ENCODE measurements at regions not wholly inside any gene's neighbourhood (a gene's known extent, or its start where the extent isn't known, plus 50 kb on each side); places are given as distances from the start of the nearest gene placed in this dataset.
"Not testable (repeated sequence)": the region's sequence is repeated elsewhere in the genome, so short reads cannot be mapped to it uniquely, and the experiment has no call there.

DNA sequence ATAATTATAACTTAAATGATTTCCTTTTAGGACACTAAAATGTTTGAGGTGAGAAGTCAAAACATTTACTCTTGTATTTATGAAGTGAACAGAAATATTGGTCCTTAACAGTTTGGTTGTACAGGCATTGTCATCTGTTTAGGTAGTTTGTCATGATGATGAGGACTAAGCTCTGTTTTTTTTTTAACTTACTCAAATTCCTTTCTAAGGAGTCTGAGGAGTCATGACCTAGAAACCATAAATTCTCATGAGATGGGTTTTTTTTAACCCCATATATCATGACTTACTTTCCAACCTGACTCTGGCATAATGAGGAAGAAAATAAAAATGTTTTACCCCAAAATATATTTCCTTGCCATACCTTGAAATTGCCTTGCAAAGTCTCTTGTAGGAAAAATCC, 1176.2 kb downstream of the SUCLG1 start:
- no peak for DNase-seq (ENCODE audit: low read depth in 2 of 2)

DNA sequence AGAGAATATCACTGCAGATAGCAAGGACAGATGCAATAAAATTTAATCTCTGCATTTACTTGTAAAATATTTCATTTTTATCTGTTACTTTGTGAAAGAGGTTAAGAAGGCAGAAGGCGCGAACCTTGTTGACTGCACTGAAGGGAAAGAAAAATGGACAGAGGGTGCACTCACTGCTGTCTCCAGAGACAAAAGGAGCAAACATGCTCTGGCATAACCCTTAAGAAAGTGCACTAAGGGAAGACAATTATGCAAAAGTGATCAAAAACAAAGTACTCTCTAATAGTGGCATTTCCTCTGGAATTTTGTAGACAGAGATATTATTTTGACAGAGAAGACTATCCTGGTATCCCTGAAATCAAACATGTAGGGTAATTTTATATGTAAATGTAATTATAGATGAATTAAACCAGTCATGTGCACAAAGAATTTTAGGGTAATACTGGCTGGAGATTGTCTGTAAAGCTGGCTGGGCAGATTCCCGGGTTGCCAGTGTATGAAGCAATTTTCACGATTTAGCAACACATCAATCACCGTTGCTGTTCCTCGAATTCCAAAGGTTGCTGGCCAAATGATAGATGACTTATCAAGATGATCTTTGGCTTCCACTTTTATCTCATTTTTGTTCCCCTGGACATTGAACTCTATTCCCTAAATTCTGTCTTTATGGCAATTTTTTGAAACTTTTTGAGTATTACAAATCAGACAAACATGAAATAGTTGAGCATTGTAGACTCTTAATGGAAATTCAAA, 1176.9 kb downstream of the SUCLG1 start:
- DNase-seq (ENCODE audit: low read depth in 2 of 2), result no peak

DNA sequence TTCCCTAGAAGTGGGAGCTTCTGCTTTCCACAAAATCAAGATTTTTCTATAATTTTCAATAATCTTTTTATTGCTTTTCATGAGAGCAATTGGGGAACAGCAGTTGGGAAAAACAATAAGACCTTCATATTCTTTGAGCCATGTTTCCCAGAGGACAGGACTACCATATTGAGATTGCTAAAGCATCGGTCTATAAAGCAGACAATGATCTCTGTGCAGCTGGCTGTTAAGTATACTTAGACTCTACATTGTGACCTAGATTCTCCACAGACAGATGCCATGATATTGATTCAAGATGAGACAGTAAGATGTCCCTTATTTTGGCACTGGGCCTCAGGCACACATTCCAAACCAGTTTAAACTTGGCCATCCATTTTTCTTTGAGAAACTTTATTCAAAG, 1178.7 kb downstream of the SUCLG1 start:
- DNase-seq (ENCODE audit: low read depth in 2 of 2), result no peak

DNA sequence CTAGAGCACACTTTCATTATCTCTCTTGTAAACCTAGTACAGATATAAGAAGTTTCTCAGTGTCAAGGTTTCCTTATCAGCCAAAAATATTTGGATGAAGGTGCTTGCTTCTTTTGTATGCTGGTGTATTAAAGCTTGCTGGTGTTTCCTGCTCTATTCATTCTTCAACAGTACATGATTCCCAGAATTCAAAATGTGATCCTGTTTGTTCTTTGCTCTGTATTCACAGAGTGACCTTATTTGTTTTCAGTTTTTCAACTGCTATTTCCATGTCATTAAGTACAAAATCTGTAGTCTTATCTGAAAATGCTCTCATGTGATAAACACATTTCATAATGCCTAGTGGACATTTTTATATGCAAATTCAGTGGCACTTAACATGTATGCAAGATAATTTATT, 1185.8 kb downstream of the SUCLG1 start:
- no peak for DNase-seq (ENCODE audit: low read depth in 2 of 2)

DNA sequence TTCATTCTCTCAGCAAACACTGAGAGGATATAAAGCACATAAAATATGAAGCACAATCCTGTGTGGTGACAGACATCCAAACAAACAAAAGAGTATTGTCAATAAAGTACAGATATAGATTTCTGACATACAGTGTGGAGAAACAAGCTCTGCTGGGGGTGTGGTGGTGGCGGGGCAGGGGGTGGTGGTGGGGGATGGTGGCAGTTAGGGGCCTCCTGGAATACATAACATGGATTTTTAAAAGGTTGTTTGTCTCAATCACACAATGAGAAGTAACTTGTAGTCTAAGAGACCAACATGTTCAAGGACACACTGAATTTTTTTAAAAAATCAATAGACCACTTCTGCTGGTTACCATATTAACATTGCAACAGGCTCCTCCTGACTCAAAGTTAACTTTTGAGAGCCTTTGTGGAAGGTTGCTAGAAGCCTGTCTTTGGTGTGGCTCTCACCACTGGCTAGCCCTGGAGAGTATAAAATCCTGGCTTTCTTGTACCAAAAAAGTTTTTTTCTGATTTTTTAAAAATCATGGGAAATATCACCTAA, 1197.4 kb downstream of the SUCLG1 start:
- no peak for DNase-seq (ENCODE audit: low read depth in 2 of 2)

DNA sequence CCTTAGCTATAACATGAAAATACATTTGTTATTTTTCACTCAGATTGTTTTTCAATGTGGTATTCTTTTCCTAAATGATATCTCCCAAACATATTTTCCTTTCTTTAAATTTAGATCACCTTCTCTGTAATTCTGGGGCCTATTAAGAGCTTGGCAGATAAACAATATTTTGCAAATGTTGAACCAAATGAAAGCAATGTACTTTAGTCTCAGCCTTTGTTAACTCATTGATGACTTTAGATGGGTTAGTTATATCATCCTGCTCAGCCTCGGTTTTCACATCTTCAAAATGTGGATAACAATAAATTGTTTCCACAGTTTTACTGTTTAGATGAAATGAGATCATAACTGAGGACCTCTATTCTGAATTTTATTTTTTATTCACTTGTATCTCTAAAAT, 1205.2 kb downstream of the SUCLG1 start:
- no peak for DNase-seq (ENCODE audit: low read depth in 2 of 2)

DNA sequence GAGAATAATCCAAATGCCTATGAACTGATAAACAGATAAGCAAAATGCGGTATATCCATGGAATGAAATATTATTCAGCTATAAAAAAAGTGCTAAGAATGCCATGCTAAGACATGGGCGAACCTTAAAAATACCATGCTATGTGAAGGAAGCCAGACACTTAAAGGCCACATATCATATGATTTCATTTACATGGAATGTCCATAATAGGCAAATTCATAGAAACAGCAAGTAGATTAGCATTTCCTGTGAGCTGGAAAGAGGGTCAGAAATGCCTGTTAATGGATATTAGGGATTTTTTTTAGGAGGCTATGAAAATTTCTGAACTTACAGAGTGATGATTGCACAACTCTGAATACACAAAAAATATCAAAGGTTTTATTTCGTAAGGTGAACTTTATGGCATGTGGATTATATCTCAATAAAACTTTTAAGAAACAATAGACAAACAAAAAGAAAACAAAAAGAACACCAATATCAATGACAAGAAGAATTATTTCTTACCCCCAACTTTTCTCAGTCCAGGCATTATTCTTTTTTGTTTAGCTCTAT, 1207.7 kb downstream of the SUCLG1 start:
- no peak for DNase-seq (ENCODE audit: low read depth in 2 of 2)

DNA sequence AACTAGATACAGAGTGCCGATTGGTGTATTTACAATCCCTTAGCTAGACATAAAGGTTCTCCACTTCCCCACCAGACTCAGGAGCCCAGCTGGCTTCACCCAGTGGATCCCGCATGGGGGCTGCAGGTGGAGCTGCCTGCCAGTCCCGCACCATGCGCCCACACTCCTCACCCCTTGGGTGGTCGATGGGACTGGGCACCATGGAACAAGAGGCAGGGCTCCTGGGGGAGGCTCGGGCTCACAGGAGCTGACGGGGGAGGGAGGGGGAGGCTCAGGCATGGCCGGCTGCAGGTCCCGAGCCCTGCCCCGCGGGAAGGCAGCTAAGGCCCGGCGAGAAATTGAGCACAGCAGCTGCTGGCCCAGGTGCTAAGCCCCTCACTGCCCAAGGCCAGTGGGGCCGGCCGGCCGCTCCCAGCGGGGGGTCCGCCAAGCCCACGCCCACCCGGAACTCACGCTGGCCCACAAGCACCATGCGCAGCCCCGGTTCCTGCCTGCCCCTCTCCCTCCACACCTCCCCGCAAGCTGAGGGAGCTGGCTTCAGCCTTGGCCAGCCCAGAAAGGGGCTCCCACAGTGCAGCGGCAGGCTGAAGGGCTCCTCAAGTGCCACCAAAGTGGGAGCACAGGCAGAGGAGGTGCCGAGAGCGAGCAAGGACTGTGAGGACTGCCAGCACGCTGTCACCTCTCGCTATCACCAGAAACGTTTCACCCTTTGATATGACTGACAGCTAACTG, 1213.1 kb downstream of the SUCLG1 start:
- not testable (repeated sequence) for DNase-seq (ENCODE audit: low read depth in 2 of 2)

GRCh38 chr2:83240611-83241010, 1218.5 kb downstream of the SUCLG1 start:
- DNase-seq (ENCODE audit: low read depth in 2 of 2), result no peak

DNA sequence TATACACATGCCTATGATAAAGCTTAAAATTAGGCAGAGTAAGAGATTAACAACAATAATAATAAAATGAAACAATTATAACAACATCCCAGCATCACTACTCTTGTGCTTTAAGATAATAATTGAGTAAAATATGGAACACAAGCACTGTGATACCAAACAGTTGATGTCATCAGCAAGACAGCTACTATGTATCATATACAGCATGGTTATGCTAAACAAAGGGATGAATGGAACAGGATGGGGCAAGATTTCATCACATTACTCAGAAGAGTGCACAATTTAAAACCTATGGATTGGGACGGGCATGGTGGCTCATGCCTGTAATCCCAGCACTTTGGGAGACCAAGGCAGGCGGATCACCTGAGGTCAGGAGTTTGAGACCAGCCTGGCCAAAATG, 1221.0 kb downstream of the SUCLG1 start:
- no peak for DNase-seq (ENCODE audit: low read depth in 2 of 2)

GRCh38 chr2:83234246-83234645, 1224.8 kb downstream of the SUCLG1 start:
- no peak for DNase-seq (ENCODE audit: low read depth in 2 of 2)

DNA sequence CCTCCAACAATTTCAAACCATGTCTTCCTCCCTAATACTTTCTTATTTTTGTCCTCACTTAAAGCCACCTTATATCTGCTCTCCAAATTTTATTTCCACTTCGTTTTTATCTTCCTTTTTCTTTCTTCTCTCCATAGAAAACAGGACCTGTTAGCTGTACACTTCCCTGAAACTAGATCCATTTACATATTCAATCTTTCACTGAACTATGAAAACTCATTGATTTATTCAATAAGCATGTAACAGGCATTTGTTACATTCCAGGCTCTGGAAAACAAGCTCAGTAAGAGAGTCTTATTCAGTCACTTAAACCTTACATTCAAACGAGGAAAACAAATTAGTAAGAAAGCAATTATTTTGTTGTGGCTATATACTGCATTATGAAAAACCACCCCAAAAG, 1225.3 kb downstream of the SUCLG1 start:
- DNase-seq (ENCODE audit: low read depth in 2 of 2), result no peak

GRCh38 chr2:83233326-83233725, 1225.8 kb downstream of the SUCLG1 start:
- DNase-seq (ENCODE audit: low read depth in 2 of 2), result no peak

DNA sequence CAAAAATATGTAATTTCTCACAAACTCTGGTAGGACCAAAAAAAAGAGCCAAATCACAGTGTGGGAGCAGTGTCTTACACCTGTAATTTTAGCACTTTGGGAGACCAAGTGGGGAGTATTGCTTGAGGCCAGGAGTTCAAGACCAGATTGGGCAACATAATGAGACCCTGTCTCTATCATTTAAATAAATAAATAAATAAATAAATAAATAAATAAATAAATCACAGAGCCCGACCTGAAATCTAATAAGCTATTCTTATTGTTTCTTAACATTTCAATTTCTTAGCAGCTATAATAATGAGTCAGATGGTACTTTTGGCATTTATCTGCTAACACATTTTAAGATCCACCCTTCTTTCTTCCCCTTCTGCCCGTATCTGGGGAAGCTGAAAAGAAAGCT, 1229.6 kb downstream of the SUCLG1 start:
- DNase-seq (ENCODE audit: low read depth in 2 of 2), result no peak

- no peak for DNase-seq (ENCODE audit: low read depth in 2 of 2)
Measured at GRCh38 chr2:83224591-83225200, 1234.4 kb downstream of the SUCLG1 start.

GRCh38 chr2:83221258-83221657, 1237.8 kb downstream of the SUCLG1 start:
- peak; percentile 74 for DNase-seq (ENCODE audit: low read depth in 2 of 2)

- DNase-seq (ENCODE audit: low read depth in 2 of 2), result no peak
Measured at GRCh38 chr2:83217854-83218253, 1241.2 kb downstream of the SUCLG1 start.

DNA sequence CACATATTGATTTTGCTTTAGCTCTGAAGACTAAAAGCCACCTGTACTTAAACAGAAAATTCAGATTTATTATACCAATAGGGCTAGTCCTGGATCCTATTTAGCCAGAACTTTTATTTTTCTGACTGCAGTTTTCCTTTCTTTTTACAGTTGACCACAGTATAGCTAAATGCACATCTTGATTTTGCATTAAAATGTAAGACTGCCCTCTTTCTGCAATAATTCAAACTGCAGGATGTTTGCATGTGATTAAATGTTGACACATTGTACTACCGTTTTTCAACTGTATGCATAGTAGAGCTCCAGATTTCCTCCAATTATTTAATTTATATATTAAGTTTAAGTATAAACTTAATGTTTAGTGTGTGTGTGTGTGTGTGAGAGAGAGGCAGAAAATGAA, 1262.9 kb downstream of the SUCLG1 start:
- peak; percentile 42 to 47 for DNase-seq (ENCODE audit: low read depth in 2 of 2)

- DNase-seq (ENCODE audit: low read depth in 2 of 2), result peak in 1 of 2 experiments; percentile 19
Measured at GRCh38 chr2:83191316-83191715, 1267.8 kb downstream of the SUCLG1 start.

DNA sequence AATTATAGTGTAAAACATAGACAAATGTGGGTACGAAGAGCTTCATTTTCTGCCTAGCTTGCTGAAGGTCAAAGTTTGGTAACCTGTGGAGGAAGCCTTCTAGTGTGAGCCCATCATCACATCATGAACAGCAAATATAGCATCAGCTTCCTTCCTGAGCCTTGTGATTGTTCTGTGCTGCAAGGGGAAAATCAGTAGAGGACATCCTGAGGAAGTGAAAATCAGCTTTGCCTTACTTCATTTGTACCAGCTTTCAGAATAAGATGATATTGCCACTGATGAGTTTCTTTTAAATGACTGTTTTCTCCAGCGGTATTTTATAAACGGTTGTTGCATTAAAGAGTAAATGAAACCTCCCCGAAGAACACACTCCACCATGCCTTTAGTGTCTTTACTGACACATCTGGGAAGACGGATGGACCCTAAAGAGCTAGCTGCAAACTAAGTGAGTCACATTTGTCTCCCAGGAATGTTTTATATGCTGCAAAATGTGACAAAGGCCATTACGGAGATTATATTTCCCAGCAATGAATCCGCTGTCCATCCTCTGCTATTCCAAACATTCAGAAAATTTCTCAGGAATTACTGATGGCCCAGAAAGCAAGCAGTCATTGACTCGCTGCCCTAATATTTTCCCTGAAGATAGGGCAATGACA, 1272.8 kb downstream of the SUCLG1 start:
- DNase-seq (ENCODE audit: low read depth in 2 of 2), result no peak

- not testable (repeated sequence) for DNase-seq (ENCODE audit: low read depth in 2 of 2)
Measured at GRCh38 chr2:83180862-83181530, 1278.1 kb downstream of the SUCLG1 start.
